ENCODE measurements at regions not wholly inside any gene's neighbourhood (a gene's known extent, or its start where the extent isn't known, plus 50 kb on each side); places are given as distances from the start of the nearest gene placed in this dataset.

DNA sequence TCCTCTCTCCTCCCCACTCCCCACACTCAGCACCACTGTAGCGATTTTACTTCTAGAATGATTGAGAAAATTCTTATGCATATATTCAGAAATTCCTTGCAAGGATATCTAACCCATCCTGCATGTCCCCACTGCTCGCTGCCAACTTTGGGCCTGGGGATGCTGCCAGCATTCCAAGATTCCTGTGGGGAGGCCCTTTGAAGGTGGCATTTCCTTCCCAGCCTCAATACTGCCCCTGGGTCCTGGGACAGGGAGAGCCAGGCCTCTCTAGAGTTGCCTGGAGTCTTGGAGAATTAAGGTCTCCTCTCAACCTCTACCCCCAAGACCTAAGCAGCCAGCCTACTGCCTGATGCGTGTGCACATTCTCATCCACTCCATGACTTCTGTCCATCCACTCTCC lies 303.5 kb downstream of the NEBL start:
- Histone ChIP-seq H2AK9ac (replicated peaks; ENCODE audit: low read depth, low read length, poor library complexity) (no peak overlapping the region), H3K23ac (ENCODE audit: low read depth, low read length) (no peak overlapping the region), H4K8ac (ENCODE audit: low read depth in 2 of 2, low read length in 2 of 2) (no peak overlapping the region), H2AFZ (replicated peaks; ENCODE audit: low read length, poor library complexity) (no peak overlapping the region), H2BK20ac (ENCODE audit: low read depth, low read length) (no peak overlapping the region), H2BK5ac (ENCODE audit: low read depth, low read length, poor library complexity, severe bottlenecking) (no peak overlapping the region), H2AK5ac (ENCODE audit: low read depth, low read length) (no peak overlapping the region), H4K91ac (ENCODE audit: insufficient read depth, low read depth, low read length) (no peak overlapping the region), H3K27me3 (ENCODE audit: control insufficient read depth, insufficient read depth, low read length) (no peaks in the 10 kb centered on the region), H4K20me1 (ENCODE audit: insufficient read depth, low read length) (no peaks in the 10 kb centered on the region), H2BK120ac (ENCODE audit: low read depth, low read length) (no peak overlapping the region), H3K4me2 (ENCODE audit: low read depth, low read length) (no peak overlapping the region), H3K14ac (replicated peaks; ENCODE audit: low read depth, low read length) (no peak overlapping the region), H3K9me3 (ENCODE audit: control insufficient read depth, insufficient read depth, low read length) (no peaks in the 10 kb centered on the region), H3K56ac (ENCODE audit: extremely low read depth, insufficient read depth, low read length) (no peak overlapping the region), H4K5ac (ENCODE audit: low read depth, low read length) (no peak overlapping the region), H3K79me1 (ENCODE audit: low read depth in 1 of 2, low read length in 2 of 2) (no peaks in the 10 kb centered on the region), H3K27ac (ENCODE audit: insufficient read depth, low read length) (no peak overlapping the region), H3K4me1 (ENCODE audit: control insufficient read depth, insufficient read depth, low read length) (no peaks in the 10 kb centered on the region), H3K9me1 (ENCODE audit: insufficient read depth, low read length) (no peaks in the 10 kb centered on the region), H2BK15ac (ENCODE audit: low read depth, low read length) (no peak overlapping the region), H3K9ac (ENCODE audit: low read depth, low read length) (no peak overlapping the region), H3K36me3 (ENCODE audit: control insufficient read depth, insufficient read depth, low read length) (no peaks in the 10 kb centered on the region), H3K18ac (ENCODE audit: low read depth, low read length) (no peak overlapping the region), H3K4ac (ENCODE audit: low read depth, low read length) (no peak overlapping the region), H3K4me3 (ENCODE audit: insufficient read depth, low read depth, low read length) (no peak overlapping the region)
- dilution Hi-C loops (cut with HindIII; ENCODE audit: low sequenced_read_pairs, unreplicated experiment) = no loop called here
- intact Hi-C loops (cut with micrococcal nuclease) = no loop called here
- CTCF ChIA-PET = no interaction called here
- ATAC-seq (ENCODE audit: low read depth) (no peak), DNase-seq (no peak)
- WGBS, 2 experiments (ENCODE audit: extremely low coverage in 2 of 2, insufficient read length in 1 of 2) = no CpG with 5 or more reads among the region's 3 CpGs
- in situ Hi-C loops (cut with MboI; ENCODE audit: low sequenced_read_pairs) = no loop called here
- POLR2A ChIA-PET (ENCODE audit: unreplicated experiment) = no interaction called here
- no TSS peak for BruUV-seq (replicated peaks)
- no peak for TF ChIP-seq RCOR1 (IDR thresholded peaks at IDR 0.05; ENCODE audit: insufficient replicate concordance, low read length)
- TF ChIP-seq POLR2A (IDR thresholded peaks at IDR 0.05; ENCODE audit: low read depth, low read length) = no peak
- no peak for TF ChIP-seq MXI1 (IDR thresholded peaks at IDR 0.05; ENCODE audit: borderline replicate concordance, low read depth, low read length)
- TF ChIP-seq CHD1 (IDR thresholded peaks at IDR 0.05; ENCODE audit: low read depth, low read length) = no peak
- TF ChIP-seq, protein P1, sequence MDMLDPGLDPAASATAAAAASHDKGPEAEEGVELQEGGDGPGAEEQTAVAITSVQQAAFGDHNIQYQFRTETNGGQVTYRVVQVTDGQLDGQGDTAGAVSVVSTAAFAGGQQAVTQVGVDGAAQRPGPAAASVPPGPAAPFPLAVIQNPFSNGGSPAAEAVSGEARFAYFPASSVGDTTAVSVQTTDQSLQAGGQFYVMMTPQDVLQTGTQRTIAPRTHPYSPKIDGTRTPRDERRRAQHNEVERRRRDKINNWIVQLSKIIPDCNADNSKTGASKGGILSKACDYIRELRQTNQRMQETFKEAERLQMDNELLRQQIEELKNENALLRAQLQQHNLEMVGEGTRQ (IDR thresholded peaks at IDR 0.05; ENCODE audit: low read depth, low read length) = no peak
- TF ChIP-seq, protein P2, sequence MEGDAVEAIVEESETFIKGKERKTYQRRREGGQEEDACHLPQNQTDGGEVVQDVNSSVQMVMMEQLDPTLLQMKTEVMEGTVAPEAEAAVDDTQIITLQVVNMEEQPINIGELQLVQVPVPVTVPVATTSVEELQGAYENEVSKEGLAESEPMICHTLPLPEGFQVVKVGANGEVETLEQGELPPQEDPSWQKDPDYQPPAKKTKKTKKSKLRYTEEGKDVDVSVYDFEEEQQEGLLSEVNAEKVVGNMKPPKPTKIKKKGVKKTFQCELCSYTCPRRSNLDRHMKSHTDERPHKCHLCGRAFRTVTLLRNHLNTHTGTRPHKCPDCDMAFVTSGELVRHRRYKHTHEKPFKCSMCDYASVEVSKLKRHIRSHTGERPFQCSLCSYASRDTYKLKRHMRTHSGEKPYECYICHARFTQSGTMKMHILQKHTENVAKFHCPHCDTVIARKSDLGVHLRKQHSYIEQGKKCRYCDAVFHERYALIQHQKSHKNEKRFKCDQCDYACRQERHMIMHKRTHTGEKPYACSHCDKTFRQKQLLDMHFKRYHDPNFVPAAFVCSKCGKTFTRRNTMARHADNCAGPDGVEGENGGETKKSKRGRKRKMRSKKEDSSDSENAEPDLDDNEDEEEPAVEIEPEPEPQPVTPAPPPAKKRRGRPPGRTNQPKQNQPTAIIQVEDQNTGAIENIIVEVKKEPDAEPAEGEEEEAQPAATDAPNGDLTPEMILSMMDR (conservative IDR thresholded peaks at IDR 0.05; ENCODE audit: low read depth, low read length) = no peak
- TF ChIP-seq CEBPB (IDR thresholded peaks at IDR 0.05; ENCODE audit: low read depth, low read length) = no peak
- no peak for TF ChIP-seq MAZ (IDR thresholded peaks at IDR 0.05; ENCODE audit: borderline replicate concordance, low read depth, low read length)
- no peak for TF ChIP-seq MAFK (IDR thresholded peaks at IDR 0.05; ENCODE audit: low read depth, low read length)

Data from IMR-90 (cell line).